GM19395 (cell line): ENCODE measurements at regions not wholly inside any gene's neighbourhood (a gene's known extent, or its start where the extent isn't known, plus 50 kb on each side); places are given as distances from the start of the nearest gene placed in this dataset.
"Not testable (repeated sequence)": the region's sequence is repeated elsewhere in the genome, so short reads cannot be mapped to it uniquely, and the experiment has no call there.

Source experiments
- ATAC-seq: cut with Tn5 transposase; IDR thresholded peaks from one replicate; pipeline ENCODE4 v1.9.1; 2021; ENCODE audit warnings: mild to moderate bottlenecking, moderate library complexity; ENCODE audit not compliant: unreplicated experiment

- ATAC-seq: no peak
These were observed 914.8 kb upstream of the GRIA3 start for GRCh38 chrX:122269243-122269781.

- no peak for ATAC-seq
These were observed 913.1 kb upstream of the GRIA3 start for GRCh38 chrX:122270809-122271494.

GRCh38 chrX:122272011-122272410 is 912.1 kb upstream of the GRIA3 start:
- no peak for ATAC-seq

- ATAC-seq: no peak
These were observed 904.3 kb upstream of the GRIA3 start for GRCh38 chrX:122279746-122280145.

GRCh38 chrX:122299822-122300221 is 884.3 kb upstream of the GRIA3 start:
- not testable (repeated sequence) for ATAC-seq

GRCh38 chrX:122301491-122301890 is 882.6 kb upstream of the GRIA3 start:
- no peak for ATAC-seq

GRCh38 chrX:122303761-122304160 is 880.3 kb upstream of the GRIA3 start:
- no peak for ATAC-seq

- no peak for ATAC-seq
These were observed 839.3 kb upstream of the GRIA3 start for GRCh38 chrX:122344816-122345215.

GRCh38 chrX:122363112-122363795 is 820.8 kb upstream of the GRIA3 start:
- no peak for ATAC-seq

- not testable (repeated sequence) for ATAC-seq
These were observed 808.5 kb upstream of the GRIA3 start for GRCh38 chrX:122375533-122375932.

GRCh38 chrX:122389005-122389404 is 795.1 kb upstream of the GRIA3 start:
- ATAC-seq: no peak

GRCh38 chrX:122418758-122419157 is 765.3 kb upstream of the GRIA3 start:
- ATAC-seq: no peak

- no peak for ATAC-seq
These were observed 762.5 kb upstream of the GRIA3 start for GRCh38 chrX:122421434-122422121.

- ATAC-seq: no peak
These were observed 761.5 kb upstream of the GRIA3 start for GRCh38 chrX:122422547-122422946.

GRCh38 chrX:122434942-122435341 is 749.1 kb upstream of the GRIA3 start:
- ATAC-seq: no peak

GRCh38 chrX:122439831-122440230 is 744.2 kb upstream of the GRIA3 start:
- ATAC-seq: no peak

- no peak for ATAC-seq
These were observed 743.2 kb upstream of the GRIA3 start for GRCh38 chrX:122440832-122441231.

- no peak for ATAC-seq
These were observed 742.6 kb upstream of the GRIA3 start for GRCh38 chrX:122441451-122441850.

- ATAC-seq: no peak
These were observed 738.6 kb upstream of the GRIA3 start for GRCh38 chrX:122445466-122445865.

- no peak for ATAC-seq
These were observed 719.7 kb upstream of the GRIA3 start for GRCh38 chrX:122464341-122464740.

GRCh38 chrX:122475306-122475705 is 708.8 kb upstream of the GRIA3 start:
- ATAC-seq: no peak

GRCh38 chrX:122500556-122500955 is 683.5 kb upstream of the GRIA3 start:
- no peak for ATAC-seq
